Fibroblast of pulmonary artery (primary cell): ENCODE measurements at regions not wholly inside any gene's neighbourhood (a gene's known extent, or its start where the extent isn't known, plus 50 kb on each side); places are given as distances from the start of the nearest gene placed in this dataset.
"Not testable (repeated sequence)": the region's sequence is repeated elsewhere in the genome, so short reads cannot be mapped to it uniquely, and the experiment has no call there.

Source experiments
- DNase-seq: peaks from one replicate; pipeline ENCODE4 v3.0.0-alpha.2; 2010; ENCODE audit warnings: low read depth
- H3K4me3 ChIP-seq: replicated peaks from 2 replicates; pipeline ENCODE4 v1.5.1; 2011; ENCODE audit warnings: low read depth, mild to moderate bottlenecking, control low read depth, low read length, moderate library complexity

DNA sequence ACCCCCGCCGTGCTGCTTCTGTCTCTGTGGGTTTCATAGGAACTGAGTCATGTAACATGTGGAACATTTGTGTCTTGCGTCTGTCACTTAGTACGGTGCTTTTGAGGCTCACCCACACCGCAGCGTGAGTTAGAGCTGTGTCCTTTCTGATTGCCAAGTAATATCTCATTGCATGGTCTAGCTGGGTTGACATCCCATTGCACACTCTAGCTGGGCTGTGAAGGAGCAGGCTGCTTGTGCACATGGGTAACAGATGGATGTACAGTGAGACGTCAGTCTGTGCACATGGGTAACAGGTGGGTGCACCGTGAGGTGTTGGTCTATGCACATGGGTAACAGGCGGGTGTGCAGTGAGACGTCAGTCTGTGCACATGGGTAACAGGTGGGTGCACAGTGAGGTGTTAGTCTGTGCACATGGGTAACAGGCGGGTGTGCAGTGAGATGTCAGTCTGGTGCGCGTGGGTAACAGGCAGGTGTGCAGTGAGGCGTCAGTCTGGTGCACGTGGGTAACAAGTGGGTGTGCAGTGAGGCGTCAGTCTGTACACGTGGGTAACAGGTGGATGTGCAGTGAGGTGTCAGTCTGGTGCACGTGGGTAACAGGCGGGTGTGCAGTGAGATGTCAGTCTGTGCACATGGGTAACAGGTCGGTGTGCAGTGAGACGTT is 58.5 kb upstream of the METTL9 start:
- H3K4me3 ChIP-seq, DNase-seq: not testable (repeated sequence)

DNA sequence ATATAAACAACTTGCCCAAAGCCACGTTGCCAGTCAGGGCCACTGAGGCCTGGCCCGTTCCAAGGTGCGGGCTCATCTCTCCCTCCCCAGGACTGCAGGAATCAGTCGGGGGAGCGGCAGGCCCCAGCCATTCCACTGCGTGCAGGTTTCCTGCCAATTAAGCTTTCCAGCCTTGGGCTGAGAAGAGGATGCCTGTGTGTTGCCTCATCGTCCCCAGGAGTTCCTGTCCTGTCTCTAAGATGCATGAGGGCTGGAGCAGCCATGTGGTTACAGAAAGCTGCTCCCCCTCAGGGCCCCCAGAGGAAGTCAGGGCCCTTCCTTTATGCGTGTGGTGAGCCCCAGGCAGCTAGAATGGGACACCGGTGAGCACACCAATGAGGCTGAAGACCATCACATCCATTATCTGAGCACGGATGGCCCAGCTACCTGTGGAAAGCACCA is 57.7 kb upstream of the METTL9 start:
- DNase-seq, H3K4me3 ChIP-seq: not testable (repeated sequence)

DNA sequence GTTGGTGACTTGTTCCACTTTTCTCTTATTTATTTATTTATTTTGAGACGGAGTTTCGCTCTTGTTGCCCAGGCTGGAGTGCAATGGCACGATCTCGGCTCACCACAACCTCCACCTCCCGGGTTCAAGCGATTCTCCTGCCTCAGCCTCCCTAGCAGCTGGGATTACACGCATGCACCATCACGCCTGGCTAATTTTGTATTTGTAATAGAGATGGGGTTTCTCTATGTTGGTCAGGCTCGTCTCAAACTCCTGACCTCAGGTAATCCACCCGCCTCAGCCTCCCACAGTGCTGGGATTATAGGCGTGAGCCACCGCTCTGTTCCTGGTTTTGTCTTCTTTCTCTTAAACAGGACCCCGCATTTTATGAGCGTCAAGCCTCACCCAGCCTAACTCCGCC is 57.3 kb upstream of the METTL9 start:
- DNase-seq, H3K4me3 ChIP-seq: not testable (repeated sequence)

DNA sequence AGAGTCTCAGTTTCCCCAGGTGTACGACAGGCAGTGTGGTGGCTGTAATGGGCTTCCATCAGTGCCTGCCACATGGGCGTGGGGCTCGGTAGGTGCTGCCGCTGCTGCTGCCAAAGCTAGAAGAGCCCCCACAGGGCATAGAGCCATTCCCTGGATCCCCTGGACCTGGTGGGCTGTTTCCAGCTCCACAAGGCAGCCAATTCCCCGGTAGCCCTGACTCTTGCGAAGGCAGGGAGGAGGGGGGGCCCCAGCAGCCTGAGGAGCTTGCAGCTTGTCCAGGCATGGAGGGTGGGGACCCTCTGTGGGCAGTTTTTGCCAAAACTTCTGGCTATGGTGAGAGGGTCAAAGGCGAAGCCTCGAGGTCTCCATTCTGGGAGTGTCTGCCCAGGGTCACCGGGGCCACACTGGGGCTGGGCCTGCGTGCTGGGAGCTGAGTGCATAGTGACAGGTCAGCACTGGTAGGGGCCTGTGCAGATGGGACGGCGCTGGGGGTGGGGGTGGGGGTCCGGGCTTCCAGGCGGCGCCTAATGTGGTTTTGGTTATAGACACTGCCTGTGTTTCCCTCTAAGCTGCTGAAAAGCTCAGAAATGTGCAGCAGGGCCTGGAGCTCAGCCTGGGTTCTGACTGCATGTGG is 56.8 kb upstream of the METTL9 start:
- H3K4me3 ChIP-seq, DNase-seq: not testable (repeated sequence)

DNA sequence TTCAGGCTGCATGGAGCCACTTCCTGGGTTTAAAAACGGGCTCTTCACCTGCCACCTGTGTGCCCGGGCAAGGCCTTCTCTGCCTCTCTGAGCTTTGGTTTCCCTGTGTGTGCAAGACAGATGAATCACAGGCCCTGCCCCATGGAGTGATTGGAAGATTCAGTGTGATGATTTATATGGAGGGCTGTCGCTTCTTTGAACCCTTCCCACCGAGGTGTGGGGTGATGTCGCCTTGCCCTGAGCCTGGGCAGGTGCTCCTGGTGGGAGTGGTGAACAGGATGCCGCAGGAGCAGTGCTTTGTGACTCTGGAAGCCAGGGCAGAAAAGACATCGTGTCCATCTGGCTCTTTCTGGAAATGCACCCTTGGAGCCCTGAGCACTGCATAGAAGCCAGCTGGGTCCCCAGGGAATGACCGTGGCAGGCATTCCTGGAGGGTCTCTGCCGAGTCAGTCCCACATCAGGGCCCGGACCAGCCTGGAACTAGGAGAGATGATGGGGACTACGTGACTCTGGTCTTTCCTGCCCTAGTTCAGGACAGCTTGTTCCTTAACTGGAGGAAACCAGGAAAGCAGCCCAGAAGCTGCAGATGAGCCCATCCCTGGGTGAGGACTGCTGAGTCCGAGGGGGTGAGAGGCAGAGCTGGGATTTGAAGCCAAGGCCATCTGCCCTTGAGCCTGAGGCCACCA is 56.1 kb upstream of the METTL9 start:
- not testable (repeated sequence) for H3K4me3 ChIP-seq, DNase-seq

DNA sequence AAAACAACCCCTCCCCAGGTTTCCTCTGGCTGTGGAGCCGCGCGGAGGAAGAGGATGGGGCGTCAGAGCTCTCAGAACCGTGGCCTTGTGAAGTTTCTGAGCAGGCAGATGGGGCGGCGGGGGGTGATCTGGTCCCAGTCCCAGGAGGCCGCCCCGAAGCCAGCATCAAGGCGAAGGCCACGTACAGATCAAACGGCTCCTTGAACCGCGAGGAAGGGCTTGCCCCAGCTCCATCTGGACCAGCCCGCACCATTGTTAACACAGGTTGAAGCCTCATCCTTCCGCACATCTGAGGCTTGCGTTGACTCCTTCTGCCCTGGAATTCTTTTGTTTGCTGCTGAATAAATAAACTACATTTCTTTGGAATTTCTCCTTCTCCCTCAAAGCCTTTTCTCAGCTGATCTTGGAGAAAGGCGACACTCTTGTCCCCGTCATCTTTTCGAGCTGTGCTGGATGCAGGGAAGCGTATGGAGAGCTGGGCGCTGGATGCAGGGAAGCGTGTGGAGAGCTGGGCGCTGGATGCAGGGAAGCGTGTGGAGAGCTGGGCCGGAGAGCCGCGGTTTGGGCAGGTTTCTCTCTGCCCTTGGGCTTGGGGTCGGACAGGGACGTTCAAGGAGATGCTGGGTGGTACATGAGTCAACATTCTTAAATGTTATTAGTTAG is 53.6 kb upstream of the METTL9 start:
- not testable (repeated sequence) for H3K4me3 ChIP-seq, DNase-seq

DNA sequence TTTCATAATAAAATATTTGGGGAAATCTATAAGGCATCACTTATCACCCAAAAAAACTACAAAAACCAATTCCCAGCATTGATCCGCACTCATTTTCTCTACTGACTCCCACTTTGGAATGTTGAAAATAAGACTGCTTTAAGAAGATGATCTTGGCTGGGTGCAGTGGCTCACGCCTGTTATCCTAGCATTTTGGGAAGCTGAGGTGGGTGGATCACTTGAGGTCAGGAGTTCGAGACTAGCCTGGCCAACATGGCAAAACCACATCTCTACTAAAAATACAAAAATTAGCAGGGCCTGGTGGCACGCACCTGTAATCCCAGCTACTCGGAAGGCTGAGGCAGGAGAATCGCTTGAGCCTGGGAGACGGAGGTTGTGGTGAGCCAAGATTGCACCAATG is 50.0 kb upstream of the METTL9 start:
- not testable (repeated sequence) for H3K4me3 ChIP-seq, DNase-seq
